ENCODE measurements at regions not wholly inside any gene's neighbourhood (a gene's known extent, or its start where the extent isn't known, plus 50 kb on each side); places are given as distances from the start of the nearest gene placed in this dataset.

DNA sequence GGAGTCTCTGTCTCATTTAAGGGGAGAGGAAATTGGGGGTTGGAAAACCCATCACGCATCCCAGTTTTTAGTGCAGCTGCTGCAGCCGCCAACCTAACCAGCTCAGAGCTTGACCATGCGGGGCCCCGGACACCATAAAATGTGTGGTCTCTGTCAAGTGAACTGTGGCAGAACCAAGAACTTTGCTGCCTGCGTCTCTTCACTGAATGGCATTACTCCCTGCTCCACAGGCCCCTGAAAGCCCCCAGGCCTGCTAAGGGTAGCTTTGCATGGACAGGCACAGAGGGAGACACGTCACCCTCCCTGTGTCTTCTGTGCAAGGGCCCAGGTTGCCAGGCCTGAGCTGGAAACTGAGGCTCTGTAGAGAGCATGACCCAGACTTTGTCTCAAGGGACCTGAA, 144.6 kb upstream of the GPR26 start:
- Histone ChIP-seq H3K27ac (ENCODE audit: extremely low read depth, low read depth, low read length) (no peak overlapping the region), H3K4me1 (ENCODE audit: control insufficient read depth, insufficient read depth, low read length) (no peaks in the 10 kb centered on the region), H3K4me3 (ENCODE audit: low read depth, low read length) (no peak overlapping the region), H3K9me3 (ENCODE audit: control insufficient read depth, insufficient read depth, low read depth, low read length) (no peaks in the 10 kb centered on the region), H3K36me3 (ENCODE audit: control insufficient read depth in 2 of 2, insufficient read depth in 1 of 2, low read length in 2 of 2) (no peaks in the 10 kb centered on the region)
- POLR2A ChIA-PET: no interaction called here
- no peak for TF ChIP-seq SP2 (tag by site-specific recombination; IDR thresholded peaks at IDR 0.05)
- TF ChIP-seq, protein P1, sequence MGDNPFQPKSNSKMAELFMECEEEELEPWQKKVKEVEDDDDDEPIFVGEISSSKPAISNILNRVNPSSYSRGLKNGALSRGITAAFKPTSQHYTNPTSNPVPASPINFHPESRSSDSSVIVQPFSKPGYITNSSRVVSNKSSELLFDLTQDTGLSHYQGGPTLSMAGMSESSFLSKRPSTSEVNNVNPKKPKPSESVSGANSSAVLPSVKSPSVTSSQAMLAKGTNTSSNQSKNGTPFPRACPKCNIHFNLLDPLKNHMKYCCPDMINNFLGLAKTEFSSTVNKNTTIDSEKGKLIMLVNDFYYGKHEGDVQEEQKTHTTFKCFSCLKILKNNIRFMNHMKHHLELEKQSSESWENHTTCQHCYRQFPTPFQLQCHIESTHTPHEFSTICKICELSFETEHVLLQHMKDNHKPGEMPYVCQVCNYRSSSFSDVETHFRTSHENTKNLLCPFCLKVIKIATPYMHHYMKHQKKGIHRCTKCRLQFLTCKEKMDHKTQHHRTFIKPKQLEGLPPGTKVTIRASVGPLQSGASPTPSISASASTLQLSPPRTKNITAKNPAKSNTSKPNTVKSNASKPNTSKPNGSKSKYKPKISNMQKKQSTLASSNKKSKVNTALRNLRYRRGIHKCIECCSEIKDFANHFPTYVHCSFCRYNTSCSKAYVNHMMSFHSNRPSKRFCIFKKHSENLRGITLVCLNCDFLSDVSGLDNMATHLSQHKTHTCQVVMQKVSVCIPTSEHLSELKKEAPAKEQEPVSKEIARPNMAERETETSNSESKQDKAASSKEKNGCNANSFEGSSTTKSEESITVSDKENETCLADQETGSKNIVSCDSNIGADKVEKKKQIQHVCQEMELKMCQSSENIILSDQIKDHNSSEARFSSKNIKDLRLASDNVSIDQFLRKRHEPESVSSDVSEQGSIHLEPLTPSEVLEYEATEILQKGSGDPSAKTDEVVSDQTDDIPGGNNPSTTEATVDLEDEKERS (tag by site-specific recombination; IDR thresholded peaks at IDR 0.05): no peak
- TF ChIP-seq, protein P2, sequence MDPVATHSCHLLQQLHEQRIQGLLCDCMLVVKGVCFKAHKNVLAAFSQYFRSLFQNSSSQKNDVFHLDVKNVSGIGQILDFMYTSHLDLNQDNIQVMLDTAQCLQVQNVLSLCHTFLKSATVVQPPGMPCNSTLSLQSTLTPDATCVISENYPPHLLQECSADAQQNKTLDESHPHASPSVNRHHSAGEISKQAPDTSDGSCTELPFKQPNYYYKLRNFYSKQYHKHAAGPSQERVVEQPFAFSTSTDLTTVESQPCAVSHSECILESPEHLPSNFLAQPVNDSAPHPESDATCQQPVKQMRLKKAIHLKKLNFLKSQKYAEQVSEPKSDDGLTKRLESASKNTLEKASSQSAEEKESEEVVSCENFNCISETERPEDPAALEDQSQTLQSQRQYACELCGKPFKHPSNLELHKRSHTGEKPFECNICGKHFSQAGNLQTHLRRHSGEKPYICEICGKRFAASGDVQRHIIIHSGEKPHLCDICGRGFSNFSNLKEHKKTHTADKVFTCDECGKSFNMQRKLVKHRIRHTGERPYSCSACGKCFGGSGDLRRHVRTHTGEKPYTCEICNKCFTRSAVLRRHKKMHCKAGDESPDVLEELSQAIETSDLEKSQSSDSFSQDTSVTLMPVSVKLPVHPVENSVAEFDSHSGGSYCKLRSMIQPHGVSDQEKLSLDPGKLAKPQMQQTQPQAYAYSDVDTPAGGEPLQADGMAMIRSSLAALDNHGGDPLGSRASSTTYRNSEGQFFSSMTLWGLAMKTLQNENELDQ (tag by site-specific recombination; IDR thresholded peaks at IDR 0.05; ENCODE audit: low read depth): no peak
- TF ChIP-seq ZNF548 (tag by site-specific recombination; IDR thresholded peaks at IDR 0.05): no peak
- TF ChIP-seq, protein P3, sequence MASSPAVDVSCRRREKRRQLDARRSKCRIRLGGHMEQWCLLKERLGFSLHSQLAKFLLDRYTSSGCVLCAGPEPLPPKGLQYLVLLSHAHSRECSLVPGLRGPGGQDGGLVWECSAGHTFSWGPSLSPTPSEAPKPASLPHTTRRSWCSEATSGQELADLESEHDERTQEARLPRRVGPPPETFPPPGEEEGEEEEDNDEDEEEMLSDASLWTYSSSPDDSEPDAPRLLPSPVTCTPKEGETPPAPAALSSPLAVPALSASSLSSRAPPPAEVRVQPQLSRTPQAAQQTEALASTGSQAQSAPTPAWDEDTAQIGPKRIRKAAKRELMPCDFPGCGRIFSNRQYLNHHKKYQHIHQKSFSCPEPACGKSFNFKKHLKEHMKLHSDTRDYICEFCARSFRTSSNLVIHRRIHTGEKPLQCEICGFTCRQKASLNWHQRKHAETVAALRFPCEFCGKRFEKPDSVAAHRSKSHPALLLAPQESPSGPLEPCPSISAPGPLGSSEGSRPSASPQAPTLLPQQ (tag by site-specific recombination; IDR thresholded peaks at IDR 0.05): no peak
- no peak for TF ChIP-seq PRDM1 (tag by site-specific recombination; IDR thresholded peaks at IDR 0.05)
- TF ChIP-seq ZNF473 (tag by site-specific recombination; IDR thresholded peaks at IDR 0.05): no peak
- no peak for TF ChIP-seq ZNF544 (tag by site-specific recombination; IDR thresholded peaks at IDR 0.05)
- TF ChIP-seq ZNF366 (tag by site-specific recombination; conservative IDR thresholded peaks at IDR 0.05): no peak
- CTCF ChIA-PET: no interaction called here

DNA sequence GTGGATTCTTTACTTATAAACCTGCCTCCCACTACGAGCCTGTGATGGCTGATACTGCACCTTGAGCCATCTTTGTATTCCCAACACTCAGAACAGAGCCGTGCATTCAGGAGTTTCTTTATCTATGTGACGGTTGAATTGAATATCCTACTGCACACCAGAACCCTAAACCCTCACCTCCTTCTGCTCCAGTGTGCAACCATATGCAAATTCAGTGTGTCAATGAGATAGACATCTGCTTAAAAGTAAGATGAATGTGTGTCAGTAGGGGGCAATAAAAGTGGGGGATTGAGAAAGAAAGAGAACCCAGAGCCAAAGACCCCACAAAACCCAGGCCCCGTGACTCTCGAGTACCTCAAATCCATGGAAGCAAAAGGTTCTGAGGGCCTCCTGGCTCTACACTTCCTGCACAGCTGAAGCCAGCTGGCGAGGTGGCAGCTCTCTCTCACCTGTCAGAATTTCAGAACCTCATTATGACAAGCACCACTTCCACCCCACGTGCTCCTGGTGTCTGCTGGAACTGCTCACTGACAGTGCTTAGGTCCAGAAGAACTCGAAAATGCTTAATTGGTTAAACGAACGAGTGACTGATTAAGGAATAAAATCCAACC, 143.3 kb upstream of the GPR26 start:
- Histone ChIP-seq H3K9me3 (ENCODE audit: control insufficient read depth, insufficient read depth, low read depth, low read length) (no peaks in the 10 kb centered on the region), H3K36me3 (ENCODE audit: control insufficient read depth in 2 of 2, insufficient read depth in 1 of 2, low read length in 2 of 2) (no peaks in the 10 kb centered on the region), H3K4me3 (ENCODE audit: low read depth, low read length) (no peak overlapping the region), H3K27ac (ENCODE audit: extremely low read depth, low read depth, low read length) (no peak overlapping the region), H3K4me1 (ENCODE audit: control insufficient read depth, insufficient read depth, low read length) (no peaks in the 10 kb centered on the region)
- TF ChIP-seq, protein P4, sequence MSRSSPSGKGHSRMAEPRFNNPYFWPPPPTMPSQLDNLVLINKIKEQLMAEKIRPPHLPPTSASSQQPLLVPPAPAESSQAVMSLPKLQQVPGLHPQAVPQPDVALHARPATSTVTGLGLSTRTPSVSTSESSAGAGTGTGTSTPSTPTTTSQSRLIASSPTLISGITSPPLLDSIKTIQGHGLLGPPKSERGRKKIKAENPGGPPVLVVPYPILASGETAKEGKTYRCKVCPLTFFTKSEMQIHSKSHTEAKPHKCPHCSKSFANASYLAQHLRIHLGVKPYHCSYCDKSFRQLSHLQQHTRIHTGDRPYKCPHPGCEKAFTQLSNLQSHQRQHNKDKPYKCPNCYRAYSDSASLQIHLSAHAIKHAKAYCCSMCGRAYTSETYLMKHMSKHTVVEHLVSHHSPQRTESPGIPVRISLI (tag by site-specific recombination; IDR thresholded peaks at IDR 0.05): no peak
- TF ChIP-seq, protein P5, sequence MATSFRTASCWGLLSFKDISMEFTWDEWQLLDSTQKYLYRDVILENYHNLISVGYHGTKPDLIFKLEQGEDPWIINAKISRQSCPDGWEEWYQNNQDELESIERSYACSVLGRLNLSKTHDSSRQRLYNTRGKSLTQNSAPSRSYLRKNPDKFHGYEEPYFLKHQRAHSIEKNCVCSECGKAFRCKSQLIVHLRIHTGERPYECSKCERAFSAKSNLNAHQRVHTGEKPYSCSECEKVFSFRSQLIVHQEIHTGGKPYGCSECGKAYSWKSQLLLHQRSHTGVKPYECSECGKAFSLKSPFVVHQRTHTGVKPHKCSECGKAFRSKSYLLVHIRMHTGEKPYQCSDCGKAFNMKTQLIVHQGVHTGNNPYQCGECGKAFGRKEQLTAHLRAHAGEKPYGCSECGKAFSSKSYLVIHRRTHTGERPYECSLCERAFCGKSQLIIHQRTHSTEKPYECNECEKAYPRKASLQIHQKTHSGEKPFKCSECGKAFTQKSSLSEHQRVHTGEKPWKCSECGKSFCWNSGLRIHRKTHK (tag by site-specific recombination; IDR thresholded peaks at IDR 0.05): no peak
- TF ChIP-seq, protein P6, sequence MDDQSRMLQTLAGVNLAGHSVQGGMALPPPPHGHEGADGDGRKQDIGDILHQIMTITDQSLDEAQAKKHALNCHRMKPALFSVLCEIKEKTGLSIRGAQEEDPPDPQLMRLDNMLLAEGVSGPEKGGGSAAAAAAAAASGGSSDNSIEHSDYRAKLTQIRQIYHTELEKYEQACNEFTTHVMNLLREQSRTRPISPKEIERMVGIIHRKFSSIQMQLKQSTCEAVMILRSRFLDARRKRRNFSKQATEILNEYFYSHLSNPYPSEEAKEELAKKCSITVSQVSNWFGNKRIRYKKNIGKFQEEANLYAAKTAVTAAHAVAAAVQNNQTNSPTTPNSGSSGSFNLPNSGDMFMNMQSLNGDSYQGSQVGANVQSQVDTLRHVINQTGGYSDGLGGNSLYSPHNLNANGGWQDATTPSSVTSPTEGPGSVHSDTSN (CRISPR knock-in tag; IDR thresholded peaks at IDR 0.05): no peak
- no peak for TF ChIP-seq ZNF830 (tag by site-specific recombination; IDR thresholded peaks at IDR 0.05; ENCODE audit: low read depth)
- CTCF ChIA-PET: interaction anchor here (0.6 kb wide), 1 partner anchor 118 kb away, joined by 3 read pairs; no protein-coding TSS in a partner anchor
- POLR2A ChIA-PET: no interaction called here

Measured in HEK293 (cell line).